Thyroid gland (tissue), 4 donors: ENCODE measurements at regions not wholly inside any gene's neighbourhood (a gene's known extent, or its start where the extent isn't known, plus 50 kb on each side); places are given as distances from the start of the nearest gene placed in this dataset.
A peak's percentile ranks its signal among the peaks of the same experiment; 100 is the strongest.

ENCODE experiments used
- DNase-seq, 2 donors: peaks; one replicate each; pipeline ENCODE4 v3.0.0-alpha.2; 2019
- H3K27ac ChIP-seq, 3 donors: fragments of 200-600 bp; sonication (generic); 1 replicate in 2 of 3; 2 replicates in 1 of 3; pipeline ENCODE4 v1.5.1; 2016 to 2019; ENCODE audit warnings: mild to moderate bottlenecking in 1 of 3, moderate library complexity in 1 of 3
- H3K27me3 ChIP-seq: fragments of 200-600 bp; sonication (generic); one replicate; pipeline ENCODE4 v1.5.1; 2019
- H3K36me3 ChIP-seq, 2 donors: fragments of 200-600 bp; sonication (generic); one replicate each; pipeline ENCODE4 v1.5.1; 2016 to 2019
- H3K4me1 ChIP-seq, 2 donors: fragments of 200-600 bp; sonication (generic); one replicate each; pipeline ENCODE4 v1.5.1; 2017 to 2019
- H3K4me3 ChIP-seq, 3 donors: fragments of 200-600 bp; sonication (generic); replicated peaks in 1 of 3; 1 replicate in 2 of 3; 2 replicates in 1 of 3; pipeline ENCODE4 v1.5.1; 2016; ENCODE audit warnings: mild to moderate bottlenecking in 1 of 3
- H3K9me3 ChIP-seq: fragments of 200-600 bp; sonication (generic); one replicate; pipeline ENCODE4 v1.5.1; 2017
- CTCF ChIP-seq, 6 experiments: fragments of 200-600 bp in 3 of 6; fragments of 450-650 bp in 3 of 6; sonication (generic) in 3 of 6; IDR thresholded peaks; one replicate each; pipeline ENCODE4 v1.5.1; 2016 to 2019; ENCODE audit warnings: antibody characterized with exemption in 6 of 6, mild to moderate bottlenecking in 2 of 6, inconsistent platforms in 1 of 6, moderate library complexity in 1 of 6
- POLR2A ChIP-seq, 2 donors: fragments of 450-650 bp; IDR thresholded peaks; one replicate each; pipeline ENCODE4 v1.6.1; 2017; ENCODE audit warnings: antibody characterized with exemption in 2 of 2, mild to moderate bottlenecking in 2 of 2, moderate library complexity in 1 of 2
- WGBS, 2 donors: methylation state at CpG; one replicate each; pipeline ENCODE4 v1.1.5; 2017; 5-methylcytosine and 5-hydroxymethylcytosine counted together
- intact Hi-C: fragments of 100-400 bp; cut with DNase I; formaldehyde crosslinking; loops from one replicate; pipeline ENCODE4 v1.15.1; 2023

- Histone ChIP-seq H3K36me3 (no peaks in the 10 kb centered on the region), H3K4me3 (no peak overlapping the region), H3K9me3 (no peaks in the 10 kb centered on the region), H3K4me1 (no peaks in the 10 kb centered on the region), H3K27ac (no peak overlapping the region), H3K27me3 (no peaks in the 10 kb centered on the region)
- no peak for TF ChIP-seq CTCF (IDR thresholded peaks at IDR 0.05)
- TF ChIP-seq POLR2A (IDR thresholded peaks at IDR 0.05), result no peak
- DNase-seq, result no peak
- 83 to 86% methylated on average over 9 of the region's 9 CpGs for WGBS, 2 donors
- intact Hi-C loops, result no loop called here
Observed at GRCh38 chr20:56995149-56995548, 271.3 kb downstream of the BMP7 start.

- H3K4me1 ChIP-seq, result no peaks in the 10 kb centered on the region
- no peaks in the 10 kb centered on the region for H3K9me3 ChIP-seq
- H3K4me3 ChIP-seq, result no peak overlapping the region
- no peak overlapping the region for H3K27ac ChIP-seq
- H3K36me3 ChIP-seq, result no peaks in the 10 kb centered on the region
- WGBS, 2 donors, result 49 to 54% methylated on average over 10 to 12 of the region's 12 CpGs
- intact Hi-C loops, result no loop called here
- DNase-seq, result peak in 1 of 2 donors; percentile 7
- H3K27me3 ChIP-seq, result no peaks in the 10 kb centered on the region
- TF ChIP-seq POLR2A (IDR thresholded peaks at IDR 0.05) (no peak), CTCF (IDR thresholded peaks at IDR 0.05) (peak in 4 of 6 experiments; percentile 16 to 40 (median 33))
Observed at GRCh38 chr20:56995635-56996075, 270.8 kb downstream of the BMP7 start.

- intact Hi-C loops, result no loop called here
- Histone ChIP-seq H3K27ac (no peak overlapping the region), H3K4me1 (no peaks in the 10 kb centered on the region), H3K4me3 (no peak overlapping the region), H3K27me3 (no peaks in the 10 kb centered on the region), H3K9me3 (no peaks in the 10 kb centered on the region), H3K36me3 (no peaks in the 10 kb centered on the region)
- no peak for TF ChIP-seq POLR2A (IDR thresholded peaks at IDR 0.05)
- TF ChIP-seq CTCF (IDR thresholded peaks at IDR 0.05), result no peak
- no peak for DNase-seq
- 88 to 96% methylated on average over 2 of the region's 2 CpGs for WGBS, 2 donors
Observed at GRCh38 chr20:56996533-56996932, 269.9 kb downstream of the BMP7 start.

- Histone ChIP-seq H3K36me3 (no peaks in the 10 kb centered on the region), H3K27me3 (no peaks in the 10 kb centered on the region), H3K4me3 (no peak overlapping the region), H3K4me1 (no peaks in the 10 kb centered on the region), H3K9me3 (no peaks in the 10 kb centered on the region), H3K27ac (no peak overlapping the region)
- WGBS, 2 donors, result 92 to 100% methylated on average over 3 of the region's 3 CpGs
- TF ChIP-seq CTCF (IDR thresholded peaks at IDR 0.05), result no peak
- TF ChIP-seq POLR2A (IDR thresholded peaks at IDR 0.05), result no peak
- no peak for DNase-seq
- intact Hi-C loops, result no loop called here
Observed at GRCh38 chr20:56998438-56998837, 268.0 kb downstream of the BMP7 start.

- no peak for DNase-seq
- no peaks in the 10 kb centered on the region for H3K4me1 ChIP-seq
- H3K27me3 ChIP-seq, result no peaks in the 10 kb centered on the region
- intact Hi-C loops, result no loop called here
- H3K27ac ChIP-seq, result no peak overlapping the region
- H3K36me3 ChIP-seq, result no peaks in the 10 kb centered on the region
- H3K4me3 ChIP-seq, result no peak overlapping the region
- TF ChIP-seq POLR2A (IDR thresholded peaks at IDR 0.05) (no peak), CTCF (IDR thresholded peaks at IDR 0.05) (no peak)
- 85% methylated on average over 17 of the region's 17 CpGs for WGBS, 2 donors
- no peaks in the 10 kb centered on the region for H3K9me3 ChIP-seq
Observed at GRCh38 chr20:57000441-57000968, 265.9 kb downstream of the BMP7 start.
